22Rv1 (cell line): ENCODE measurements at regions not wholly inside any gene's neighbourhood (a gene's known extent, or its start where the extent isn't known, plus 50 kb on each side); places are given as distances from the start of the nearest gene placed in this dataset.

Experiments
- CTCF ChIP-seq: fragments of 450-650 bp; IDR thresholded peaks from 2 replicates; pipeline ENCODE4 v1.5.1; 2017; ENCODE audit warnings: mild to moderate bottlenecking
- ZFX ChIP-seq: fragments of 450-650 bp; IDR thresholded peaks from 2 replicates; pipeline ENCODE4 v1.6.1; 2017; ENCODE audit warnings: antibody characterized with exemption, borderline replicate concordance

DNA sequence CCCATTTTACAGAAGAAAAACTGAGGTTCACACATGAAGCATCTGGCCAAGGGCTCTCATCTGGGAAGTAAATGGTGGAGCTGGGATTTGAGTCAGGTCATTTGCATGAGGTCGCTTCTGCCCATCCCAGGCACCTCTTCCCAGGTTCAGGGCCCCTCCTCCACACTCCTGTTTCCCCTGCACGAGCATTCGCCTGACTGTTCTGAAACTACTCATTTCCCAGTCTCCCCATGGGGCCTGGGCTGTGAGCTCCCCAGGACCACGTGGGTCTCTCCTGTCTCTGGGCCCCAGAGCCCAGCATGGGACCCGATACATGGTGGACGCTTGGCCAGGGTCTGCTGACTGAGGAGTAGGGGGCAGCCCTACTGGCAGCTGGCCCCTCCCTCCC, 360.8 kb downstream of the MATN1 start:
- no peak for TF ChIP-seq CTCF
- TF ChIP-seq ZFX, result no peak
